ENCODE measurements at regions not wholly inside any gene's neighbourhood (a gene's known extent, or its start where the extent isn't known, plus 50 kb on each side); places are given as distances from the start of the nearest gene placed in this dataset.

- TF ChIP-seq CTCF (IDR thresholded peaks at IDR 0.05; ENCODE audit: insufficient read depth, low read depth, low read length): no peak
- no peak for TF ChIP-seq EZH2 (IDR thresholded peaks at IDR 0.05; ENCODE audit: insufficient read depth, low read length)
Observed at GRCh38 chr4:109375778-109376414, 57.7 kb upstream of the SEC24B start.
